D721Med (cell line): ENCODE measurements at regions not wholly inside any gene's neighbourhood (a gene's known extent, or its start where the extent isn't known, plus 50 kb on each side); places are given as distances from the start of the nearest gene placed in this dataset.

Source experiments
- DNase-seq: peaks from one replicate; pipeline ENCODE4 v3.0.0; 2011; ENCODE audit warnings: low spot score; ENCODE audit not compliant: insufficient read length
- FAIRE-seq: peaks from 2 replicates; lab custom pipeline; 2011; peaks lifted over from hg19 to GRCh38; lab: Jason Lieb, UNC
- TF ChIP-seq, protein P1 (sequence below): IDR thresholded peaks from 2 replicates; pipeline ENCODE4 v1.5.1; 2012; ENCODE audit warnings: mild to moderate bottlenecking, control low read depth; ENCODE audit not compliant: insufficient read depth; ENCODE audit errors: missing control alignments

DNA sequence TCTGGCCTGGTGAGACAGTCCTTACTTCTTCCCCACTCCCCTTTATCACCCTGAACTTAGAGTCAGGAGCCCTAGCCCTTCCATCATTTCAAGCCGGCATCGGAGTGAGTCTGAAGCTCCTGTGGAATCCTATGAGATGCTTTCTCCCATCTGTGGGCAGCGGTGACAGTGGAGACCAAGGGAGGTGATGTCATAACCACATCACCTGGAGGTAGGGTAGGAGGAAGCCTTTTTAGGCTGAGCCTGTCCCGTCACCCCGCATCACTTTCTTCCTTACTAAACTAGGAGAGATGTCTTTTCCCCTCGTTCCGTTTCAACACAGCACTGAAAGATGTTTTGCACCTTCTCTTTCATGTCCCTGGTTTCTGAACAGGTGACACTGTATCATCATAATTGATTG is 124.1 kb upstream of the WWC1 start:
- DNase-seq (no peak), FAIRE-seq (no peak)
- TF ChIP-seq, protein P1, sequence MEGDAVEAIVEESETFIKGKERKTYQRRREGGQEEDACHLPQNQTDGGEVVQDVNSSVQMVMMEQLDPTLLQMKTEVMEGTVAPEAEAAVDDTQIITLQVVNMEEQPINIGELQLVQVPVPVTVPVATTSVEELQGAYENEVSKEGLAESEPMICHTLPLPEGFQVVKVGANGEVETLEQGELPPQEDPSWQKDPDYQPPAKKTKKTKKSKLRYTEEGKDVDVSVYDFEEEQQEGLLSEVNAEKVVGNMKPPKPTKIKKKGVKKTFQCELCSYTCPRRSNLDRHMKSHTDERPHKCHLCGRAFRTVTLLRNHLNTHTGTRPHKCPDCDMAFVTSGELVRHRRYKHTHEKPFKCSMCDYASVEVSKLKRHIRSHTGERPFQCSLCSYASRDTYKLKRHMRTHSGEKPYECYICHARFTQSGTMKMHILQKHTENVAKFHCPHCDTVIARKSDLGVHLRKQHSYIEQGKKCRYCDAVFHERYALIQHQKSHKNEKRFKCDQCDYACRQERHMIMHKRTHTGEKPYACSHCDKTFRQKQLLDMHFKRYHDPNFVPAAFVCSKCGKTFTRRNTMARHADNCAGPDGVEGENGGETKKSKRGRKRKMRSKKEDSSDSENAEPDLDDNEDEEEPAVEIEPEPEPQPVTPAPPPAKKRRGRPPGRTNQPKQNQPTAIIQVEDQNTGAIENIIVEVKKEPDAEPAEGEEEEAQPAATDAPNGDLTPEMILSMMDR, result no peak

DNA sequence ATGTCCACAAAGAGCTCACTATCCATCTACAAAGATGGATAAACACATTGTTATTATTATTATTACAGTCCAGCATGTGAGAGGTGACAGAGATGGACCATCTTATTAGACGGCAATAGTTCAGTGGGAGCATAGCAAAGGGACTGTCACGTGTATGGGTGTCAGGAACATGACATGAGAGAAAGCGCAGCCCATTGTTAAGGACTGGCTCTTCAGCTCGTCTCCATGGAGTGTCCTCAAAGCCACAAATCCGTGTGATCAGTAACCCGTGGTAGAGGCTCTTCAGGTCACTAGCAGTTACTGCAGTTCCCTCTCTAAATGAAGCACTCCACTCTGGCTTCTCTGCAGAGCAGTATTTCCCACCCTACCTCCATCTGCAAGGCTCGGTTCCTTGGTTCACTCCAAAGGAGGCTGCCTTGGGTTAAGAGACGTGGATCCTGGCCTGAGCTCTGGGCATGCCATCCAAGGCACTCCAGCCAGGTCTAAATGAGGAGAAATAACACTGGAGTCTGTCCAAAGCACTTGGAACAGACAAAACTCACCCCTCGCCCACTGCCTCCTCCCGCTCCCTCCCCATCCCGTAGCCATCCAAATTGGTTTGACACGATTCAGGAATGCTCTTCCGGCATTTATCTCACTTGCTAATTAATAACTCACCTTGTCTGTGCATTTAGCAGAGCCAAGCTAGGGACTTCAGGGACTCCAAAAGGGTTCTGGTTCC is 122.3 kb upstream of the WWC1 start:
- FAIRE-seq (no peak), DNase-seq (no peak)
- TF ChIP-seq, protein P1, result no peak

DNA sequence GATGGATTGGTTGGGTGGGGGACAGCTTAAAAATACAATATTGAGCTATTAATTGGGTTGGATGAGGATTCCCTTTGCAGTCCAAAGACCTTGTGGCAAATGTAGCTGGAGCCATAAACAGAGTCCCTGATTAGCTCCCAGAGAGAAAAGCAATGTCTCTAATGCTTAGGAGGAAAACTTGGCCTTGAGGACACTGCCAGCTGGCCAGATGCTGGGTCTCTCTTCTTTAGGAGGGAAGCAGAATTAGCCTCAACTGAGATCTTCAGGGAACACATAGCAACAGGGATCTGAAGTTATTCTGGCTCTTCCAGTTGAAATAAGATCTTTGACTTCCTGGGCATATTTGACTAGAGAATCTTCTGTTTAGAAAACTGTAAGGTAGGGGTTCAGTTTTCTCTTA is 121.7 kb upstream of the WWC1 start:
- no peak for DNase-seq
- FAIRE-seq, result no peak
- TF ChIP-seq, protein P1, result no peak

DNA sequence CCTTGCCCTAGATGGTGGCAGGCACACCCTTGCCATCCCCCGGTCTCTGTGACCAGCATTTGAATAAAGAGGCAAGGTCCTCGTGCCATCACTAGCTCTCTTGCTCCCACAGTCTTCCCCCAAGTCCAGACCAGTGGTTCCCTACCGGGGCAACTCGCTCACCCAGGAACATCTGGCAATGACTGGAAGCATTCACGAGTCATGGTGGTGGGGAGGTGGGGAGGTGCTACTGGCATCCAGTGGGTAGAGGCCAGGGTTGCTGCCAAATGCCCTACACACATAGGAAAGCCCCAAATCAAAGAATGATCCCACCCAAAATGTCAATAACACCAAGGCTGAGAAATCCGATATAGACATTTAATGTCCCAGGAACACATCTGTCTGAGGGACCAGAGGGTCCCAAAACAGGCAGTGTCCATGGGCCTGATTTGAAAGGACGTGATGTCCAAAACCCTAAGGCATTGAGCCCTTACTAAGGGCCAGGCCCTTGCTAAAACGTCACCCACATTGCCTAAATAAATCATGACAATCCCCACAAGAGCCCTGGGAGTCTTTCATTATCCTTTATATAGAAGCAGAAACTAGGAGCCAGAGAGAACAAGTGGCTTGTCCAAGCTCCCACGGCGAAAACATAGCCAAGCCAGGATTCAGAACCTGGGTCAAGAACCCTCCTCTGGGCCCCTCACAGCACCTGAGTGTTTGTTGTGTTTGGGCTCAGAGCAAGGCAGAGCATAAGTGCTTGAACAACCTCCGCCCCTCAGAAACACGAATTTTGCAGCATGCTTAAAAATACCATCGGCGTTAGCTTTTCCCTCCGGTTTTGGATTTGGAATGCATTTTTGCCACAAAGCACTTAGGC is 119.3 kb upstream of the WWC1 start:
- no peak for DNase-seq
- FAIRE-seq, result no peak
- TF ChIP-seq, protein P1, result no peak

DNA sequence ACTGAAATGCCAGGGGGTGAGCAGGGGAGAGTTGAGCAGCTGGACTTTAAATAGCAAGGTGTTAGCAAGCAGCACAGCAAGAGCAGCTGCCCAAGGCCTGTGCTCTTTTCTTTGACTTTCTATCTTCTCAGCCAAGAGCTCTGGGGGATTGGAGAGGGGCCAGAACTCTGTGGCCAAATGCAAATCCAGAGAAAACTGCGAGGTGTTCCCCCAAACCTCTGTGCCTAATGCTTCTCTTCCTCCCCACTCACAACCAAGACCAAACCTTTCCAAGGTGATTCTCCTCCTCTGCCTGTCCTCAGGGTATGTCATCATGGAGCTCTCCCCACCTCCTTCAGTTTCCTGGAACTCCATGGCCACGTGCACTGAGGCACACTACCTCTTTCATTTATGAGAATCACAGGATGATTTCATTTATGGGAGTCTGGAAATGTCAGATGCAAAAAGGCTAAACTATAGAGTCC is 118.7 kb upstream of the WWC1 start:
- no peak for DNase-seq
- TF ChIP-seq, protein P1, result no peak
- FAIRE-seq, result no peak

- FAIRE-seq (no peak), DNase-seq (no peak)
- TF ChIP-seq, protein P1, result no peak
These were observed 117.1 kb upstream of the WWC1 start for GRCh38 chr5:168174376-168174775.
